OCI-LY7 (cell line): ENCODE measurements at regions not wholly inside any gene's neighbourhood (a gene's known extent, or its start where the extent isn't known, plus 50 kb on each side); places are given as distances from the start of the nearest gene placed in this dataset.

Experiments
- BruUV-seq: library from RNA; stranded (reverse); fragments of 400-500 nt; replicated peaks from 2 replicates; lab custom pipeline; 2021; lab: Mats Ljungman, UMichigan
- CTCF ChIA-PET: fragments of 300-600 bp; sonication (Branson Sonifier 250); formaldehyde crosslinking; loops from one replicate; lab custom pipeline; 2022; ENCODE audit warnings: antibody characterized with exemption; ENCODE audit not compliant: unreplicated experiment; lab: Charles Lee
- POLR2A ChIA-PET: fragments of 300-600 bp; sonication (Branson Sonifier 250); formaldehyde crosslinking; loops from one replicate; lab custom pipeline; 2022; ENCODE audit warnings: antibody characterized with exemption; lab: Charles Lee
- DNase-seq: peaks from one replicate; pipeline ENCODE4 v3.0.0-alpha.2; 2015; ENCODE audit warnings: low spot score
- H2AFZ ChIP-seq: fragments of 200-600 bp; sonication (generic), shearing (Covaris generic); 2 replicates; pipeline ENCODE4 v1.6.1; 2014; ENCODE audit warnings: mild to moderate bottlenecking, antibody characterized with exemption, low read length, moderate library complexity
- H3K27ac ChIP-seq: fragments of 200-600 bp; sonication (generic); 2 replicates; pipeline ENCODE4 v1.5.1; 2014; ENCODE audit warnings: mixed run types, low read depth, mild to moderate bottlenecking, moderate library complexity, low read length, inconsistent platforms; ENCODE audit not compliant: poor library complexity, severe bottlenecking
- H3K36me3 ChIP-seq: fragments of 200-600 bp; sonication (generic); 2 replicates; pipeline ENCODE4 v1.6.1; 2014; ENCODE audit warnings: mild to moderate bottlenecking, antibody characterized with exemption, low read length, moderate library complexity, mixed read lengths; ENCODE audit not compliant: insufficient read depth
- H3K4me1 ChIP-seq: fragments of 200-600 bp; sonication (generic); 2 replicates; pipeline ENCODE4 v1.5.1; 2014; ENCODE audit warnings: mild to moderate bottlenecking, low read length; ENCODE audit not compliant: insufficient read depth, poor library complexity, severe bottlenecking
- H3K4me2 ChIP-seq: fragments of 200-600 bp; sonication (generic); 2 replicates; pipeline ENCODE4 v1.6.1; 2014; ENCODE audit warnings: mild to moderate bottlenecking, low read length
- H3K4me3 ChIP-seq: fragments of 200-600 bp; sonication (generic); 2 replicates; pipeline ENCODE4 v1.5.1; 2014; ENCODE audit warnings: mild to moderate bottlenecking, low read depth, low read length; ENCODE audit not compliant: poor library complexity, severe bottlenecking
- H3K79me2 ChIP-seq: fragments of 200-600 bp; sonication (generic); 2 replicates; pipeline ENCODE4 v1.6.1; 2016; ENCODE audit warnings: low read depth, mild to moderate bottlenecking, low read length, moderate library complexity, mixed read lengths; ENCODE audit not compliant: insufficient read depth
- H3K9me2 ChIP-seq: fragments of 200-600 bp; sonication (generic); 2 replicates; pipeline ENCODE4 v1.6.1; 2016; ENCODE audit warnings: mild to moderate bottlenecking, low read length, mixed read lengths; ENCODE audit not compliant: insufficient read depth
- H3K9me3 ChIP-seq: fragments of 200-600 bp; sonication (generic); 2 replicates; pipeline ENCODE4 v1.6.1; 2014; ENCODE audit warnings: mild to moderate bottlenecking, mixed run types, low read length, mixed read lengths
- H4K20me1 ChIP-seq: fragments of 200-600 bp; sonication (generic); 2 replicates; pipeline ENCODE4 v1.6.1; 2014; ENCODE audit warnings: mild to moderate bottlenecking, antibody characterized with exemption, low read length, moderate library complexity, mixed read lengths; ENCODE audit not compliant: insufficient read depth
- CTCF ChIP-seq: fragments of 200-600 bp; sonication (generic); conservative IDR thresholded peaks from 2 replicates; pipeline ENCODE4 v1.5.1; 2014; ENCODE audit warnings: mild to moderate bottlenecking, antibody characterized with exemption, low read length, moderate library complexity, mixed read lengths
- EZH2phosphoT487 ChIP-seq: fragments of 200-600 bp; sonication (generic); IDR thresholded peaks from 2 replicates; pipeline ENCODE4 v1.6.1; 2018; ENCODE audit warnings: low read depth, borderline replicate concordance, mild to moderate bottlenecking, mixed run types, antibody characterized with exemption, low read length, moderate library complexity, mixed read lengths
- intact Hi-C: fragments of 100-400 bp; cut with micrococcal nuclease; formaldehyde crosslinking; loops from one replicate; pipeline ENCODE4 v1.10.0; 2022; ENCODE audit not compliant: unreplicated experiment

- ChIA-PET POLR2A (no interaction called here), CTCF (no interaction called here)
- Histone ChIP-seq H3K27ac (no peak overlapping the region), H3K4me1 (no peaks in the 10 kb centered on the region), H3K4me2 (no peak overlapping the region), H3K4me3 (no peak overlapping the region), H3K9me2 (no peaks in the 10 kb centered on the region), H3K79me2 (no peaks in the 10 kb centered on the region), H2AFZ (no peak overlapping the region), H4K20me1 (no peaks in the 10 kb centered on the region), H3K36me3 (no peaks in the 10 kb centered on the region), H3K9me3 (peaks cover 25% of the 10 kb centered on the region)
- TF ChIP-seq EZH2phosphoT487 (no peak), CTCF (no peak)
- BruUV-seq: no TSS peak
- no peak for DNase-seq
- intact Hi-C loops: no loop called here
Measured at GRCh38 chr21:27220416-27220815, 253.5 kb upstream of the ADAMTS5 start.

GRCh38 chr21:27219068-27219467, 252.2 kb upstream of the ADAMTS5 start:
- CTCF ChIA-PET: no interaction called here
- TF ChIP-seq EZH2phosphoT487 (no peak), CTCF (no peak)
- DNase-seq: no peak
- BruUV-seq: no TSS peak
- Histone ChIP-seq H3K4me3 (no peak overlapping the region), H3K27ac (no peak overlapping the region), H3K79me2 (no peaks in the 10 kb centered on the region), H3K4me2 (no peak overlapping the region), H2AFZ (no peak overlapping the region), H4K20me1 (no peaks in the 10 kb centered on the region), H3K9me2 (no peaks in the 10 kb centered on the region), H3K9me3 (peaks cover 25% of the 10 kb centered on the region), H3K4me1 (no peaks in the 10 kb centered on the region), H3K36me3 (no peaks in the 10 kb centered on the region)
- intact Hi-C loops: no loop called here
- POLR2A ChIA-PET: no interaction called here

GRCh38 chr21:27213303-27213702, 246.4 kb upstream of the ADAMTS5 start:
- Histone ChIP-seq H3K79me2 (no peaks in the 10 kb centered on the region), H4K20me1 (no peaks in the 10 kb centered on the region), H3K4me2 (no peak overlapping the region), H3K36me3 (no peaks in the 10 kb centered on the region), H2AFZ (no peak overlapping the region), H3K9me3 (peaks cover 11% of the 10 kb centered on the region), H3K4me1 (no peaks in the 10 kb centered on the region), H3K27ac (no peak overlapping the region), H3K4me3 (no peak overlapping the region), H3K9me2 (no peaks in the 10 kb centered on the region)
- no peak for DNase-seq
- intact Hi-C loops: no loop called here
- POLR2A ChIA-PET: interaction anchor here (0.6 to 1.1 kb wide), 2 partner anchors 10 to 295 kb away, joined by 3 to 4 read pairs; no protein-coding TSS in a partner anchor
- CTCF ChIA-PET: no interaction called here
- TF ChIP-seq CTCF: no peak
- no peak for TF ChIP-seq EZH2phosphoT487
- BruUV-seq: no TSS peak
